IMR-90 (cell line): ENCODE measurements at regions not wholly inside any gene's neighbourhood (a gene's known extent, or its start where the extent isn't known, plus 50 kb on each side); places are given as distances from the start of the nearest gene placed in this dataset.

ENCODE experiments used
- CEBPB ChIP-seq: IDR thresholded peaks from 2 replicates; pipeline ENCODE4 v1.6.1; 2012; ENCODE audit warnings: low read depth, low read length, improper control_type of control experiment
- MAFK ChIP-seq: IDR thresholded peaks from 2 replicates; pipeline ENCODE4 v1.6.1; 2012; ENCODE audit warnings: low read depth, low read length, improper control_type of control experiment
- POLR2A ChIP-seq: IDR thresholded peaks from 2 replicates; pipeline ENCODE4 v1.6.1; 2012; ENCODE audit warnings: mild to moderate bottlenecking, low read depth, low read length
- TF ChIP-seq, protein P1 (sequence below): conservative IDR thresholded peaks from 2 replicates; pipeline ENCODE4 v1.5.1; 2012; ENCODE audit warnings: mild to moderate bottlenecking, low read depth, low read length, improper control_type of control experiment

DNA sequence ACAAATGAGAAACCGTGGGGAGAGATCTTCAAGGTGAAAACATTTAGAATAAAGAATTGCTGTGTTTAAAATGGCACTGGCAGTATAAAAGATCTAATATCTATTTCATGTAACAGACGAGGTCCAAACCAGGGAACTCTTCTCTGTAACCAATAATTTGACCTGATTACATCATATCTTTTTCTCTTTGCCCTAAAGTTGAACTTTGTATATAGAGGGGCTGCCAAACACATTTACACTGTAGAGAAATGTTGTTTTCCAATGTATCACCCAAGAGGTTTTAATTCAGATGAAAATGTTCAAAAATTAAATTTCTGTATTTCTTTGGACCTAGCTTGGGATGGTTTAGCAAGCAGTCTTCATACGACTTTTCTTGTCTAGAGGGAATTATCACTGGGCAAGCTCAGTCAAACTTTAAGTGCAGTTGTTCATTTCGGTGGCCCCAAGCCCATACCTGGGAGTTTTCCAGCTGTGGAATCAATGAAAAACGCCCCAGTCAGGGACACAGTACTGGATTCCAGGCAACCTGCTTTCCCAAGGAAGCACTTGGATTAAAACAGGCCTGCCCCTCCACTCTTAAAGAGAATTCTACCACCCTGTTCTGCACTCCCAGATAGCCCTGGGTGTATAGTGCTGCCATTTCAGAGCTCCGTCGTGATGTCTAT is 208.5 kb upstream of the FN1 start:
- TF ChIP-seq MAFK (no peak), POLR2A (no peak), CEBPB (no peak)
- TF ChIP-seq, protein P1, sequence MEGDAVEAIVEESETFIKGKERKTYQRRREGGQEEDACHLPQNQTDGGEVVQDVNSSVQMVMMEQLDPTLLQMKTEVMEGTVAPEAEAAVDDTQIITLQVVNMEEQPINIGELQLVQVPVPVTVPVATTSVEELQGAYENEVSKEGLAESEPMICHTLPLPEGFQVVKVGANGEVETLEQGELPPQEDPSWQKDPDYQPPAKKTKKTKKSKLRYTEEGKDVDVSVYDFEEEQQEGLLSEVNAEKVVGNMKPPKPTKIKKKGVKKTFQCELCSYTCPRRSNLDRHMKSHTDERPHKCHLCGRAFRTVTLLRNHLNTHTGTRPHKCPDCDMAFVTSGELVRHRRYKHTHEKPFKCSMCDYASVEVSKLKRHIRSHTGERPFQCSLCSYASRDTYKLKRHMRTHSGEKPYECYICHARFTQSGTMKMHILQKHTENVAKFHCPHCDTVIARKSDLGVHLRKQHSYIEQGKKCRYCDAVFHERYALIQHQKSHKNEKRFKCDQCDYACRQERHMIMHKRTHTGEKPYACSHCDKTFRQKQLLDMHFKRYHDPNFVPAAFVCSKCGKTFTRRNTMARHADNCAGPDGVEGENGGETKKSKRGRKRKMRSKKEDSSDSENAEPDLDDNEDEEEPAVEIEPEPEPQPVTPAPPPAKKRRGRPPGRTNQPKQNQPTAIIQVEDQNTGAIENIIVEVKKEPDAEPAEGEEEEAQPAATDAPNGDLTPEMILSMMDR = no peak
